ENCODE measurements at regions not wholly inside any gene's neighbourhood (a gene's known extent, or its start where the extent isn't known, plus 50 kb on each side); places are given as distances from the start of the nearest gene placed in this dataset.

- no peak for TF ChIP-seq CTCF (IDR thresholded peaks at IDR 0.05; ENCODE audit: insufficient read depth, low read depth, low read length)
- CTCF ChIA-PET: no interaction called here
- DNase-seq (ENCODE audit: low read depth): no peak
- POLR2A ChIA-PET: no interaction called here
- no peaks in the 10 kb centered on the region for H3K36me3 ChIP-seq (ENCODE audit: control insufficient read depth, insufficient read depth, low read length)
- no peaks in the 10 kb centered on the region for H3K27me3 ChIP-seq (ENCODE audit: control insufficient read depth, insufficient read depth, low read length)
- H3K4me3 ChIP-seq (ENCODE audit: low read depth, low read length): no peak overlapping the region
Observed at GRCh38 chr6:93918258-93918657, 498.9 kb upstream of the EPHA7 start.

GRCh38 chr6:93917216-93917615 lies 497.9 kb upstream of the EPHA7 start:
- ChIA-PET POLR2A (no interaction called here), CTCF (no interaction called here)
- Histone ChIP-seq H3K36me3 (ENCODE audit: control insufficient read depth, insufficient read depth, low read length) (no peaks in the 10 kb centered on the region), H3K27me3 (ENCODE audit: control insufficient read depth, insufficient read depth, low read length) (no peaks in the 10 kb centered on the region), H3K4me3 (ENCODE audit: low read depth, low read length) (no peak overlapping the region)
- no peak for TF ChIP-seq CTCF (IDR thresholded peaks at IDR 0.05; ENCODE audit: insufficient read depth, low read depth, low read length)
- DNase-seq (ENCODE audit: low read depth): no peak

GRCh38 chr6:93916716-93917115 lies 497.4 kb upstream of the EPHA7 start:
- POLR2A ChIA-PET: no interaction called here
- no peak overlapping the region for H3K4me3 ChIP-seq (ENCODE audit: low read depth, low read length)
- TF ChIP-seq CTCF (IDR thresholded peaks at IDR 0.05; ENCODE audit: insufficient read depth, low read depth, low read length): no peak
- CTCF ChIA-PET: no interaction called here
- no peaks in the 10 kb centered on the region for H3K27me3 ChIP-seq (ENCODE audit: control insufficient read depth, insufficient read depth, low read length)
- H3K36me3 ChIP-seq (ENCODE audit: control insufficient read depth, insufficient read depth, low read length): no peaks in the 10 kb centered on the region
- DNase-seq (ENCODE audit: low read depth): no peak

- no peak overlapping the region for H3K4me3 ChIP-seq (ENCODE audit: low read depth, low read length)
- no peak for TF ChIP-seq CTCF (IDR thresholded peaks at IDR 0.05; ENCODE audit: insufficient read depth, low read depth, low read length)
- ChIA-PET POLR2A (no interaction called here), CTCF (interaction anchor here (0.7 kb wide), 1 partner anchor 30 kb away, joined by 3 read pairs; no protein-coding TSS in a partner anchor)
- no peak for DNase-seq (ENCODE audit: low read depth)
- no peaks in the 10 kb centered on the region for H3K36me3 ChIP-seq (ENCODE audit: control insufficient read depth, insufficient read depth, low read length)
- H3K27me3 ChIP-seq (ENCODE audit: control insufficient read depth, insufficient read depth, low read length): no peaks in the 10 kb centered on the region
Observed at GRCh38 chr6:93915961-93916360, 496.6 kb upstream of the EPHA7 start.

DNA sequence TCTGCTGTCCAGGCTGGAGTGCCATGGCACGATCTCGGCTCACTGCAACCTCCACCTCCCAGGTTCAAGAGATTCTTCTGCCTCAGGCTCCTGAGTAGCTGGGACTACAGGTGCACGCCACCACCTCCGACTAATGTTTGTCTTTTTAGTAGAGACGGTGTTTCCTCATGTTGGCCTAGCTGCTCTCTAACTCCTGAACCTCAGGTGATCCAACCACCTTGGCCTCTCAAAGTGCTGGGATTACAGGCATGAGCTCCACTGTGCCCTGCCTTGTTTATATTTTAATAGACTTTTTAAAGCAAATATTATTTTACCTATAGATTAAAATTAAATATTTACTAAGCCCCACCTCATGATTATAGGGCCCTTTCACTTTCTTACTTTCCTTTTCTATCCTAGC lies 483.2 kb upstream of the EPHA7 start:
- Histone ChIP-seq H3K27me3 (ENCODE audit: control insufficient read depth, insufficient read depth, low read length) (no peaks in the 10 kb centered on the region), H3K4me3 (ENCODE audit: low read depth, low read length) (no peak overlapping the region), H3K36me3 (ENCODE audit: control insufficient read depth, insufficient read depth, low read length) (no peaks in the 10 kb centered on the region)
- POLR2A ChIA-PET: no interaction called here
- no peak for TF ChIP-seq CTCF (IDR thresholded peaks at IDR 0.05; ENCODE audit: insufficient read depth, low read depth, low read length)
- DNase-seq (ENCODE audit: low read depth): no peak
- CTCF ChIA-PET: no interaction called here

All from BJ (cell line).